ENCODE measurements at regions not wholly inside any gene's neighbourhood (a gene's known extent, or its start where the extent isn't known, plus 50 kb on each side); places are given as distances from the start of the nearest gene placed in this dataset.

- no peak for TF ChIP-seq CTCF (IDR thresholded peaks at IDR 0.05; ENCODE audit: extremely low read depth, missing control alignments)
- no peak for DNase-seq (ENCODE audit: low spot score)
These were observed 118.8 kb upstream of the MKI67 start for GRCh38 chr10:128245026-128245425.

DNA sequence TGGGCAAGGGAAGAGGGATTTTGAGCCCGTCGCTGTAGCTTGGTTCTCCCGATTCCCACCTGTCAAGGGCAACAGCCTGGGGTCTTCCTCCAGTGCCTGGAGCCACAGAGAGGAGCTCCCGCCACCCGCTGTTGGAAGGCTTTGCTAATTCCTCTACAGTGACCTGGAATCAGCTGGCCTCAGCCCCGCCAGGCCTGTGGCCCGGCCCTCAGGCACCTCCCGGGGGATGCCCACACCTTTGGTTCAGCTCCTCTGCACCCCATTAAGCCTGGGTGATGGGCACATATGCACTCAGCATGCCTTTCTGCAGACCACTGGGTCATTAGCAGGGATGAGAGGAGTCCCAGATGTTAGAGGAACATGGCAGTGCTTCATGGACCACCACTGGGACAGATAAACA, 121.4 kb upstream of the MKI67 start:
- TF ChIP-seq CTCF (IDR thresholded peaks at IDR 0.05; ENCODE audit: extremely low read depth, missing control alignments), result no peak
- DNase-seq (ENCODE audit: low spot score), result no peak

DNA sequence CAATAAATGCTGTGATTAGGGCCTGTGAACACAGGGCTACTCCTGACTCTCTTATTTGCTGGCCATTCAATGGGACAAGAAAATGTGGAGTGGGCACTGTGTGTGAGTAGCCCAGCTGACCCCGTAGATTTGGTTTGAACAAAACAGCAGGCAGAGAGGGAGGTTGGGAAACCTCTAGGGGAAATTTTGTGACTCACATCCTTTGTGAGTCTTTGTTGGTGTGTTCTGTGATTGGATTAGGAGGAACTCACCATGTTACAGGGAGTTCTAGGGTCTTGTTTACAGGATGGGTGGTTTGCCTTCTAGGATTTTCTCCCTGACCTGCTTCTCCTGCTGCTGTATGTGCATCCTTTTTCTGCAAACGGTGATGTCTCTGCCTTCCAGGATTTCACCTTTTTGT, 128.3 kb upstream of the MKI67 start:
- no peak for TF ChIP-seq CTCF (IDR thresholded peaks at IDR 0.05; ENCODE audit: extremely low read depth, missing control alignments)
- DNase-seq (ENCODE audit: low spot score), result no peak

GRCh38 chr10:128257428-128257827, 131.2 kb upstream of the MKI67 start:
- no peak for DNase-seq (ENCODE audit: low spot score)
- no peak for TF ChIP-seq CTCF (IDR thresholded peaks at IDR 0.05; ENCODE audit: extremely low read depth, missing control alignments)

- no peak for DNase-seq (ENCODE audit: low spot score)
- no peak for TF ChIP-seq CTCF (IDR thresholded peaks at IDR 0.05; ENCODE audit: extremely low read depth, missing control alignments)
These were observed 132.3 kb upstream of the MKI67 start for GRCh38 chr10:128258421-128258976.

GRCh38 chr10:128263891-128264688, 137.9 kb upstream of the MKI67 start:
- peak; percentile 68 for TF ChIP-seq CTCF (IDR thresholded peaks at IDR 0.05; ENCODE audit: extremely low read depth, missing control alignments)
- peak; percentile 54 for DNase-seq (ENCODE audit: low spot score)

DNA sequence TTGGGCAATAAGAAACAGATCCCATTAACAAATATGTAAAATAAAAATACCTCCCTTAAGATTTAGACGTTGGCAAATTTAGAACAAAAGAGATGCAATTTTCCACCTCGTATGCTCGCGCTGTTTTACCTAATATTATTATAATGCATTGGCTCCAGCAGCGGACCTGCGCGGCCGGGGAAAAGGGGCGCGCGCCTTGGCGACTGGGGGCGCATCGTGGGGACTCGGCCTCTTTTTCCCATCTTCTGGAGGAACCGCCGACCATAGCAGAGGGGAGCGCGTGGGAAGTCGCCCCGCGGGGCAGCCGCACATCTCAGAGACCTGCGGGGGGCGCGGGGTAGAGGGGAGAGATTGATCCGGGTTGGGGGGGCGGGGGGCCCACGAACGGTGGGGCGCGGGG, 139.4 kb upstream of the MKI67 start:
- TF ChIP-seq CTCF (IDR thresholded peaks at IDR 0.05; ENCODE audit: extremely low read depth, missing control alignments), result no peak
- no peak for DNase-seq (ENCODE audit: low spot score)
